Endothelial cell of umbilical vein (primary cell): ENCODE measurements at regions not wholly inside any gene's neighbourhood (a gene's known extent, or its start where the extent isn't known, plus 50 kb on each side); places are given as distances from the start of the nearest gene placed in this dataset.

ENCODE experiments used
- TF ChIP-seq, protein P1 (sequence below), 2 donors: IDR thresholded peaks; 1 replicate in 1 of 2; 2 replicates in 1 of 2; pipeline ENCODE4 v1.5.1; 2011; ENCODE audit warnings: low read length in 2 of 2, mild to moderate bottlenecking in 2 of 2, moderate library complexity in 2 of 2, control low read depth in 1 of 2, inconsistent platforms in 1 of 2, low read depth in 1 of 2; ENCODE audit not compliant: insufficient read depth in 1 of 2; ENCODE audit errors: extremely low read depth in 1 of 2
- TF ChIP-seq, protein P2 (sequence below): IDR thresholded peaks from 2 replicates; pipeline ENCODE4 v1.6.1; 2011; ENCODE audit not compliant: insufficient read depth, insufficient read length

DNA sequence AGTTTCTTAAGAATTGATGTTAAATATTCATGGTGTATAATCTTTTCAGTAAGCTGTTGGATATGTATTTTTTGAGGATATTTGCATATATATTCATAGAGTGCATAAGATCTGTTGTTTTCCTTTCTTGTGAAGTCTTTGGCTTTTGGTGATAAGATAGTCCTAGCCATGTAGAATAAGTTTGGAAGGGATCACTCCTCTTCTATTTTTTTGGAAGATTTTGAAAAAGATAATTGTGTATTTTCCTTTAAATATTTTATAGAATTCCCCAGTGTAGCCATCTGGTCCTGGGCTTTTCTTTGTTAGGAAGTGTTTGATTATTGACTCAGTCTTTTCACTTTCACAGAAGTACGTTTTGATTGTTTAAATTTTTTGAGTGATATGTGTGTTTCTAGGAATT is 318.8 kb upstream of the CDH10 start:
- TF ChIP-seq, protein P1, sequence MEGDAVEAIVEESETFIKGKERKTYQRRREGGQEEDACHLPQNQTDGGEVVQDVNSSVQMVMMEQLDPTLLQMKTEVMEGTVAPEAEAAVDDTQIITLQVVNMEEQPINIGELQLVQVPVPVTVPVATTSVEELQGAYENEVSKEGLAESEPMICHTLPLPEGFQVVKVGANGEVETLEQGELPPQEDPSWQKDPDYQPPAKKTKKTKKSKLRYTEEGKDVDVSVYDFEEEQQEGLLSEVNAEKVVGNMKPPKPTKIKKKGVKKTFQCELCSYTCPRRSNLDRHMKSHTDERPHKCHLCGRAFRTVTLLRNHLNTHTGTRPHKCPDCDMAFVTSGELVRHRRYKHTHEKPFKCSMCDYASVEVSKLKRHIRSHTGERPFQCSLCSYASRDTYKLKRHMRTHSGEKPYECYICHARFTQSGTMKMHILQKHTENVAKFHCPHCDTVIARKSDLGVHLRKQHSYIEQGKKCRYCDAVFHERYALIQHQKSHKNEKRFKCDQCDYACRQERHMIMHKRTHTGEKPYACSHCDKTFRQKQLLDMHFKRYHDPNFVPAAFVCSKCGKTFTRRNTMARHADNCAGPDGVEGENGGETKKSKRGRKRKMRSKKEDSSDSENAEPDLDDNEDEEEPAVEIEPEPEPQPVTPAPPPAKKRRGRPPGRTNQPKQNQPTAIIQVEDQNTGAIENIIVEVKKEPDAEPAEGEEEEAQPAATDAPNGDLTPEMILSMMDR (IDR thresholded peaks at IDR 0.05; ENCODE audit: extremely low read depth in 1 of 2, insufficient read depth in 1 of 2, low read depth in 1 of 2, low read length in 2 of 2), result no peak
- TF ChIP-seq, protein P2, sequence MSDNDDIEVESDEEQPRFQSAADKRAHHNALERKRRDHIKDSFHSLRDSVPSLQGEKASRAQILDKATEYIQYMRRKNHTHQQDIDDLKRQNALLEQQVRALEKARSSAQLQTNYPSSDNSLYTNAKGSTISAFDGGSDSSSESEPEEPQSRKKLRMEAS, result no peak
